Stimulated activated effector memory CD8-positive, alpha-beta T cell treated with anti-CD3 and anti-CD28 coated beads, Interleukin-12 subunit alpha, Interleukin-12 subunit beta, amount 100 ng/mL, for 72 hours (primary cell): ENCODE measurements at regions not wholly inside any gene's neighbourhood (a gene's known extent, or its start where the extent isn't known, plus 50 kb on each side); places are given as distances from the start of the nearest gene placed in this dataset.

Experiments used
- ATAC-seq: fragments of 150-1000 bp; cut with Tn5 transposase; 2 replicates; pipeline ENCODE4 v1.10.0; 2021
- DNase-seq, 2 donors: peaks; one replicate each; pipeline ENCODE4 v3.0.0; 2021 to 2022; ENCODE audit warnings: low spot score in 2 of 2
- H3K27ac Mint-ChIP-seq: one replicate; pipeline ENCODE4 v1.8.0; 2022; ENCODE audit warnings: mild to moderate bottlenecking, mixed read lengths
- H3K36me3 Mint-ChIP-seq: one replicate; pipeline ENCODE4 v1.8.0; 2022; ENCODE audit warnings: mild to moderate bottlenecking, mixed read lengths
- H3K4me1 Mint-ChIP-seq: one replicate; pipeline ENCODE4 v1.8.0; 2022; ENCODE audit warnings: mixed read lengths
- H3K4me3 Mint-ChIP-seq: one replicate; pipeline ENCODE4 v1.8.0; 2022; ENCODE audit warnings: mild to moderate bottlenecking, mixed read lengths
- H3K9me3 Mint-ChIP-seq: one replicate; pipeline ENCODE4 v1.8.0; 2022; ENCODE audit warnings: mixed read lengths

DNA sequence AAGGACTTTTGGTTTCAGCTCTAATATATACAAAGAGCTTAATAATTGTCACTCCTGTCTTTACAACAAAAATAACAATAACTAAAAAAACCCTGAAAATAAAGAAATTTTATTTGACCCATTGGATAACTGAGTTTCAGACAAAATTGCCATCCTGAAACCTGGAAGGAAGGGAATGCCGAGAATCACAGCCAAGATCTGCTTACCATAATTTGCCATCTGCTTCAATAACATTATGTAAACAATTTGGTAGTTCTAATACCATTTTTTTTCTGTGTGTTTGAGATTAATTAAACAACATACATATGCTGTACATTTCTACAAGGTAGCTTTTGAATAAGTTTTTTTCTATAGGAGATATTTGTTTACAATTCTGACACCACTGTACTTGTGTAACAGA, 596.3 kb upstream of the MGAT4C start:
- Mint-ChIP-seq H3K4me1 (no peaks in the 10 kb centered on the region), H3K4me3 (no peak overlapping the region), H3K27ac (no peak overlapping the region), H3K9me3 (peaks cover 3% of the 10 kb centered on the region), H3K36me3 (no peaks in the 10 kb centered on the region)
- no peak for ATAC-seq
- no peak for DNase-seq

DNA sequence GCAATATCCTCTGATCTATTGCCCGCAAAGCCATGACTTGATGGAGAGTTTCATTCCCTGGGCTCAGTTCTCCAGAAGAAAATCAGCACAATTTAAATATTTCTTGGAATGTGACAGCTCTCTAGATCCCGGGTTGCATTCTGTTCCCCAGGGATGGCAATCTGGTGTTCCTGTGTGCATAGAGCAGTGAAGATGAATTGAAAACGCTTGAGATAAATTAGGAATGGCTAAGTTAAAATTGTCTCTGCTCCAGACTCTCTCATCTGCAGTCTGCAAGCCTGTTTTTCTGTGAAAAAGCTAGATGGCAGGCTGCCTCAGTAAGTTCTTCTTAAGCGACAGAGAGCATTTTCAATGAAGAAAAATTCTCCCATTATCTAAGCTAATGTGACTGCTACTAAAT, 582.5 kb upstream of the MGAT4C start:
- no peaks in the 10 kb centered on the region for H3K4me1 Mint-ChIP-seq
- no peak overlapping the region for H3K27ac Mint-ChIP-seq
- no peak overlapping the region for H3K4me3 Mint-ChIP-seq
- H3K9me3 Mint-ChIP-seq, result peaks cover 10% of the 10 kb centered on the region
- ATAC-seq (no peak), DNase-seq (no peak)
- H3K36me3 Mint-ChIP-seq, result no peaks in the 10 kb centered on the region

DNA sequence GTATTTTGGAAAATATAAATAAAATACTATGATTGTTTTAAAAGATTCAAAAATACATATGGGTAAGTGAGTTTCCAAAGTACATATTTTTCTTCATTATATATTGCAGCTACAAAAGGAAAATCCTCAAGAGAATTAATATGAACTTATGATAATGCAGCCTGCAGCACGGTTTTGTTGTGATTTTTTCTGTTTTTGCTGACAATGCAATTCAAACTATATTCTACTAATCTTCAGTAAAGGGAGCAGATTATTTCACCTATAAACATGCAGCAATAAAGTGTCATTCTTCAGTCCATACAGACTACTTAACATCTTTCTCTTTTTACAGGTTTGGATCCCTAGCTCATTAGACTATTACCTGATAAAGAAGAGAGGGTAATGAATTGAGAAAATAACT, 582.1 kb upstream of the MGAT4C start:
- no peak overlapping the region for H3K27ac Mint-ChIP-seq

DNA sequence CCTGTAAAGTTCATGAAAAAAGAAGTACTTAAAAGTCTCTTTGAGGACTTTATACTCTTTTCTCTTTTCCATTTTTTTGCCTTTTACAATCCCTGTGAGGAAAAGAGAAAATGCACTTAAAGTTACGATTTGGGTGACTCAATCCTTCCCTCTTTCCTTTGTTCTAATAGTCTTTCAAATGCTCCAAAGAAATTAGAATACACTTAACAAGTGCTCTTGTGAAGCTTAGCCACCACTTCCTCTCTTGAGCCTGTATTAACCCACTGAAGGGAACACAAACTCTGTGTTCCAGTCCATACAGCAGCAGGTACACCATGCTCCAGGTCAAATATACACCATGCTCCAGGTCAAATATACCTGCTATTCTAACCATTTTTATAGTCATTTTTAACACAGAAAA, 581.1 kb upstream of the MGAT4C start:
- H3K4me3 Mint-ChIP-seq, result no peak overlapping the region
- no peak overlapping the region for H3K27ac Mint-ChIP-seq
- H3K9me3 Mint-ChIP-seq, result peaks cover 13% of the 10 kb centered on the region
- H3K4me1 Mint-ChIP-seq, result no peaks in the 10 kb centered on the region
- H3K36me3 Mint-ChIP-seq, result no peaks in the 10 kb centered on the region
- DNase-seq, result no peak
- ATAC-seq, result no peak

More for the DNA sequence above, 582.1 kb upstream of the MGAT4C start:
- Mint-ChIP-seq H3K4me3 (no peak overlapping the region), H3K4me1 (no peaks in the 10 kb centered on the region), H3K36me3 (no peaks in the 10 kb centered on the region), H3K9me3 (peaks cover 10% of the 10 kb centered on the region)
- ATAC-seq (no peak), DNase-seq (no peak)

DNA sequence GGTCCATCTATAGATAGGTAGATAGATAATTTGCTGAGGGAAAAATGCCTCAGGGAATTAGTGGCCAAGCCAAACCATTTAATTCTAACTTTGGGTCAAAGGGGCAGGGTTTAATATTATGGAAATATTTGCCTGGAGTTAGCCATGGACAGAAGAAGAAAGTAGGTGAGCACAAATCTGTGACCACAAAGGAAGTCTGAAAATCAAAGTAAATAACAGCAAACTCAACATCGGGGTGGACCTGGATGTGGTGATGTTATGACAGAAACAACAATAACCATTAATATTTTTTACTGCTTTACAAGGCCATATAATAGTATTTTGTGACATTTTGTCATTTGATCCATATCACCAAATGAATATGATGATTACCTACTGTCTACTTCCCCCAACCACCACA, 578.0 kb upstream of the MGAT4C start:
- Mint-ChIP-seq H3K36me3 (no peaks in the 10 kb centered on the region), H3K27ac (no peak overlapping the region), H3K4me1 (no peaks in the 10 kb centered on the region), H3K9me3 (peaks cover 11% of the 10 kb centered on the region), H3K4me3 (no peak overlapping the region)
- ATAC-seq (no peak), DNase-seq (no peak)

DNA sequence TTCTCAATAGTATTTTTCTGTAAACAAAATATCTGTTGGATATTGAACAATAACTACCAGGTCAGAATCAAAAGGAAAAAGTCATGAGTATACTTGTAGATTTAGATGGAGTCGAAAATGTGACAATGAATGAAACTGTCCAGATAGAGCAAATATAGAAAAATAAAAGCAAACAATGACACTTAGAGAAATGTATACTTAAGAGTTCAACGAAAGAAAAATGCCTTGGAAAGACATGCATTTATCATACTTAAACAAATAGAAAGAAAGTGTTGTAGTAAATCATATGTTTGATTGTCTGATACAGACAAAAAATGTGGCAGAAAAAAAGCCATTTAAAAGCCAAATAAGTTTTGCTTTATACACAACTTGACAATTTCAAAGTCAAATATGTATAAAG, 571.2 kb upstream of the MGAT4C start:
- Mint-ChIP-seq H3K4me3 (no peak overlapping the region), H3K36me3 (no peaks in the 10 kb centered on the region), H3K4me1 (no peaks in the 10 kb centered on the region), H3K9me3 (peaks cover 17% of the 10 kb centered on the region), H3K27ac (no peak overlapping the region)
- DNase-seq (no peak), ATAC-seq (no peak)

DNA sequence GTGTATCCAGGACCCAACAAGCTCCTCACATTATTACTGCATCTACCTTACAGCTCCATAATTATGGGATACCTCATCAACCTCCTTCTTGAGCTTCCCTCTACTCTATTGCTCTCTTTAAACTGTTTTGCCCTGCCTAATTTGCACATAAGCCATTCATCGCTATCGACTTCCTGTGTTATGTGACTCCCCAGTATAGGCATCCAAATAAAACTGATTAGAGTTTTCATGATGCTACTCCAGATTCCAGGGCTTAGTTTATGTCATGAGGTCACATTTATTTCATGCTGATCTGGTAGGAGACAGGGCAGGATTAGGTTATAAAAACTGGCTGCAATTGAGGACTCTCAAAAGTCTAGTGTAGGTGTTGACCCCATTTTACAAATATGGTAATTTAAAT, 569.9 kb upstream of the MGAT4C start:
- Mint-ChIP-seq H3K27ac (no peak overlapping the region), H3K36me3 (no peaks in the 10 kb centered on the region), H3K4me1 (no peaks in the 10 kb centered on the region), H3K4me3 (no peak overlapping the region), H3K9me3 (peaks cover 17% of the 10 kb centered on the region)
- ATAC-seq, result no peak
- no peak for DNase-seq

DNA sequence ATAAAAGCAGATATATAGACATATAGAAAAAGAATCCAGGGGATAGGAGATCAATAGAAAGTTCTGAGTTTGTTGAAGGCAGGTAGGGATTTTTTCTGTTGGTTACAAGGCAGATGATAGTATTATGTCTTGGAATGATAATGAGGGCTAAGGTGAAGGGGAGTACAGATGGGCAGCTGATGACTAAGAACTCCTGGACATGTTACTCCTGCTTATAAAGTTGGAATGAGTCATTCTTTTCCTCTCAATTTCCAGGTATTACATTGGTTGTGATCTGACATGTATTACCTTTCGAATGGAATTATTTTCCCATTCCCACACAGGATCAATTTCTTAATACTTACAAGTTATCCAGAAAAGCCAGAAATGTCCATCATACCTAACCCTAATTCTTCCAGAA, 545.2 kb upstream of the MGAT4C start:
- H3K27ac Mint-ChIP-seq, result no peak overlapping the region
- no peak for DNase-seq

DNA sequence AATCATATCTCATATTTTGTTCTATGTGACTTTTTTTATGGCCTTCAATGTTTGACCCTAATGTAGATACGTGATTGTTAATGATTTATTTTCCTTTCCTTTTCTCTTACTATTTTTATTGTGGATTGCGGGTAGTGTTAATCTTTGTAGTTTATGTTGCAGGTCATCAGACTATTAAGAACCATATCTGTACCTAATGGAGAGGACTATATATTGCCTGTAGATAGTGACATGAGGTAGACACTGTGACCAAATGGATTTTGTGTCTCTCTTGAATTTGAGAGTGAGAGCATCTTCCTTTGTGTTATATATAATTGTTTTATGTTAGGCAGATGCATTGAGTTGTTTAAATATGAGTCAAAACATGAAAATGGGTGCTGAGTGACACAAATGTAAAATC, 543.4 kb upstream of the MGAT4C start:
- no peak overlapping the region for H3K4me3 Mint-ChIP-seq
- DNase-seq, result no peak
- no peaks in the 10 kb centered on the region for H3K4me1 Mint-ChIP-seq
- peaks cover 21% of the 10 kb centered on the region for H3K9me3 Mint-ChIP-seq
- H3K36me3 Mint-ChIP-seq, result no peaks in the 10 kb centered on the region
- ATAC-seq, result no peak
- no peak overlapping the region for H3K27ac Mint-ChIP-seq

More for the DNA sequence above, 545.2 kb upstream of the MGAT4C start:
- Mint-ChIP-seq H3K4me3 (no peak overlapping the region), H3K9me3 (peaks cover 18% of the 10 kb centered on the region), H3K36me3 (no peaks in the 10 kb centered on the region), H3K4me1 (no peaks in the 10 kb centered on the region)
- ATAC-seq, result no peak

DNA sequence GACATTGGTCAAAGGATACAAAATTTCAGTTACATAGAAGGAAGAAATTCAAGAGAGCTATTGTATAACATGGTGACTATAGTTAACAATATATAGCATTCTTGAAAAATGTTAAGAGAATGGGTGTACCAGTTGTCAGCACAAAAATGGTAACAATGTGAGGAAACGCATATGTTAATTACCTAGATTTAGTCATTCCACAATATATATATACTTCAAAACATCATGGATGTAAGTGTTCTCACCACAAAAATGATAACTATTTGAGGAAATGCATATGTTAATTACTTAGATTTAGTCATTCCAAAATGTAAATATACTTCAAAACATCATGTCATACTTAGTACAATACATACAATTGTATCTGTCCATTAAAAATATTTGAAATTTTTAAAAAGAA, 540.4 kb upstream of the MGAT4C start:
- Mint-ChIP-seq H3K4me1 (no peaks in the 10 kb centered on the region), H3K36me3 (no peaks in the 10 kb centered on the region), H3K27ac (no peak overlapping the region), H3K4me3 (no peak overlapping the region), H3K9me3 (peaks cover 21% of the 10 kb centered on the region)
- ATAC-seq (no peak), DNase-seq (no peak)

DNA sequence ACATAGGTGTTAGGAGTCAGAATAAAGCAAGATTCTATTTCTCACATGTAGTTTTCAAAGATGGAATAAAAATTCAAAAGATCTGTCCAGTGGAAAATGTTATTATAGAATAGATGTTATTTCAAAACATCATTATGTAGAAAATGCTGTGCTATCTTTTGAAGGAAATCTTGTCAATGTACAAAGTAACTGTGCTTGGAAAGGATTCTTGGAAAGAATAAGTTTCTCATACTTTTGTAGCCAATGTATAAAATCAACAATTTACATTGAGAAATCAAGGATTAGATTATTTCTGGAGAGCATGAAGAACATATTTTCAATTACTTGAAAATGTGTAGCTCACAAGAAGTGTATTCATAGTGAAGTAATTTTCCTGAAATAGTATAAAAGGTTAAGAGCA, 532.5 kb upstream of the MGAT4C start:
- DNase-seq (no peak), ATAC-seq (no peak)
- Mint-ChIP-seq H3K4me3 (no peak overlapping the region), H3K4me1 (no peaks in the 10 kb centered on the region), H3K27ac (no peak overlapping the region), H3K36me3 (no peaks in the 10 kb centered on the region), H3K9me3 (peaks cover 17% of the 10 kb centered on the region)

DNA sequence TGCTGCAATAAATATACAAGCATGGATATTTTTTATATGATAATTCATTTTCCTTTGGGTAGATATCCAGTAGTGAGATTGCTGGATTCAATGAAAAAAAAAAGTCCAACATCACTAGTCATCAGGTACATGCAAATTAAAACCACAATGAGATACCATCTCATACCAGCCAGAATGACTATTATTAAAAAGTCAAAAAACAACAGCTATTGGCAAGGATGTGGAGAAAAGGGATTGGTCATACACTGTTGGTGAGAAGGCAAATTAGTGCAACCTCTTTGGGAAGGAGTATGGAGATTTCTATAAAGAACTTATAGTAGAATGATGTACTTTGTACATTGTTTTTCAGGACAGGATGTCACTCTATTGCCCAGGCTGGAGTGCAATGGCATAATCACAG, 531.2 kb upstream of the MGAT4C start:
- ATAC-seq (no peak), DNase-seq (no peak)
- Mint-ChIP-seq H3K36me3 (no peaks in the 10 kb centered on the region), H3K4me1 (no peaks in the 10 kb centered on the region), H3K9me3 (peaks cover 17% of the 10 kb centered on the region), H3K4me3 (no peak overlapping the region), H3K27ac (no peak overlapping the region)

DNA sequence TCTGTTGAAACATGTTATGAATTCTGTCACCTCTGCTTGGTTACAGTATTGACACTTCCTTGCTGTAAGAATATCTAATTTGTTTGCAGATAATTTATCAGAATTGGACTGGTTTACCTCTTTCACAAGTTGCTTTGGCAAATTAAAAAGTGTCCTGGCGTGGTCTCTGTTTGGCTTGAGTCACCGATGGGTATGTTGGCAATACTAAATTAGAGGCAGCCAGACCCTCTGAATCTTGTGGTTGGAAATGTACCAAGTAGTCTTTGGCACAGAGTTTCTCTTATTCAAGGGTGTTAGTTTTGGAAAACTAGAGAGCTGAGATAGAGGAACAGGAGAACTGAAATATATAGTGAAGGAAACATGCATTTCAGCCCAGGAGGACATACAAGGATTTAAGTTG, 521.1 kb upstream of the MGAT4C start:
- Mint-ChIP-seq H3K4me3 (no peak overlapping the region), H3K27ac (no peak overlapping the region)

DNA sequence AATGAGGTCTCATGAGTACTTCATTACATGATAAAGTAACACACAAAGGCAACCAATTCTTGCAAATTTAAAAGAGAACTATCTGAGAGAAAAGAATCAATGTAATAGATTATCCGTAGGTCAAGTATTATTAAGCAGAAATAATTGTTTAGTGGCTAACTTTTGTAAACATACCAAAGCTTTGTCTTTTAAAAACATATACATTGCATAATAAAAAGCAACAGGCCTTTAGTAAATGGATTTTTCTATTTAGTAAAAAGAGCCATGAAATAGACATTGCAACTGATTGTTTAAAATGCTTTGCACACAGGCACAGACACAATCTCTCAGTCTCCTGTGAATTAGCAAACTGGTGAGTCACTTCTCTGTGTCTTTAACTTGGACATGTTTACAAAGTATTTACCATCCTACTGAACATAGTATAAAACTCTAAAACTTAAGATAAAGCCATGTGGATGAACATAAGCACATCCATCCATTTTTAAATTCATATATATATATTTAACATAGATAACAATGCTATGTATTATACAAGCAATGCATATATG, 518.7 kb upstream of the MGAT4C start:
- no peaks in the 10 kb centered on the region for H3K4me1 Mint-ChIP-seq
- H3K9me3 Mint-ChIP-seq, result peaks cover 5% of the 10 kb centered on the region
- DNase-seq, result no peak
- H3K27ac Mint-ChIP-seq, result no peak overlapping the region
- no peak for ATAC-seq
- no peak overlapping the region for H3K4me3 Mint-ChIP-seq
- H3K36me3 Mint-ChIP-seq, result no peaks in the 10 kb centered on the region

More for the DNA sequence above, 521.1 kb upstream of the MGAT4C start:
- no peak for ATAC-seq
- no peaks in the 10 kb centered on the region for H3K36me3 Mint-ChIP-seq
- no peak for DNase-seq
- H3K4me1 Mint-ChIP-seq, result no peaks in the 10 kb centered on the region
- peaks cover 11% of the 10 kb centered on the region for H3K9me3 Mint-ChIP-seq

DNA sequence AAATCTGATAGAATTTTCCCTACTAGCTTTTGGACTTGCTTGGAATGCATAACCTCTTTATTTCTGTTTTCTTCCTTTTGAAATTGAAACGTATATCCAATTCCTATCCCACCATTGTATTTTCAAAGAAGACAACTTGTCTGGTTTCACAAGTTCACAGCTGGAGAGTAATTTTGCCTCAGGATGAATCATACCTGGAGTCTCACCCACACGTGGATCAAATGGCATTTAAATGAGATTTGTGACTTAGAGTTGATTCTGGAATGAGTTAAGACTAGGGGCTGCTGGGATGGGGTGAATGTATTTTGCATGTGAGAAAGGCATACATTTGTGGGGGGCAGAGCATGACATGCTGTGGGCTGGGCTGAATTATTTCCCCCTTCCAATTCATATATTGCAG, 516.5 kb upstream of the MGAT4C start:
- ATAC-seq (no peak), DNase-seq (no peak)
- Mint-ChIP-seq H3K4me3 (no peak overlapping the region), H3K4me1 (no peaks in the 10 kb centered on the region), H3K36me3 (no peaks in the 10 kb centered on the region), H3K9me3 (peaks cover 5% of the 10 kb centered on the region), H3K27ac (no peak overlapping the region)

DNA sequence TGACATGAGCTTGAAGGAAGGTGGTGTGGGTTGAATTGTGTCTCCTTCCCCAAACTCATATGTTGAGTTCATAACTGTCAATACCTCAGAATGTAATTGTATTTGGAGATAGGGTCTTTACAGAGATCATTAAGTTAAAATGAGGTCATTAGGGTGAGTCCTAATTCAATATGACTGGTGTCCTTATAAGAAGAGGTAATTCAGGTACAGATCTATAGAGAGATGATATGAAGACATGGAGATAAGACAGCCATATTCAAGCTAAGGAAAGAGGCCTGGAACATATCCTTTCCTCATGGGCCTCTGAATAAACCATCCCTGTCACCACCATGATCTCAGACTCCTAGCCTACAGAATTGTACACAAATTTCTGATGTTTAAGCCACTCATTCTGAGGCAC, 514.7 kb upstream of the MGAT4C start:
- Mint-ChIP-seq H3K36me3 (no peaks in the 10 kb centered on the region), H3K4me3 (no peak overlapping the region), H3K4me1 (no peaks in the 10 kb centered on the region), H3K9me3 (peaks cover 5% of the 10 kb centered on the region), H3K27ac (no peak overlapping the region)
- no peak for DNase-seq
- no peak for ATAC-seq

DNA sequence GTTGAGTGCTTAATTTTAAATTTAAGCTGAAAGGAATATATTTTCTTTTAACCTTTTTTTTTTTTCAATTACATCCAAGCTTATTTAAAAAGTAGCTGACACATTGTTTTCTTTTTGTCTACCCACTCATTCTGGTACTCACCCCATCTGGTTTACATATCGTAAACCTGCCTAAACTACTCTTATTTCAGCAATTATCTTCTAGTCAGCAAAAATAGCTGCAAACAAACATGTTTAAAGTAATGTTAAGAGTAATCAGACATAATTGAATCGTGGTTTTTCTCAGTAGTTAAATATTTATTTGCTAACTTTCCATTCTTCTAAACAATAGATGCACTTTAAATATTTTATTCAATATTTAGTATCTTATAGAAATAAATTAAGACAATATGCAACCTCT, 492.7 kb upstream of the MGAT4C start:
- H3K4me1 Mint-ChIP-seq, result no peaks in the 10 kb centered on the region
- DNase-seq (no peak), ATAC-seq (no peak)
- peaks cover 13% of the 10 kb centered on the region for H3K9me3 Mint-ChIP-seq
- no peak overlapping the region for H3K4me3 Mint-ChIP-seq
- no peak overlapping the region for H3K27ac Mint-ChIP-seq
- H3K36me3 Mint-ChIP-seq, result no peaks in the 10 kb centered on the region
